ENCODE measurements at regions not wholly inside any gene's neighbourhood (a gene's known extent, or its start where the extent isn't known, plus 50 kb on each side); places are given as distances from the start of the nearest gene placed in this dataset.

GRCh38 chr3:159604151-159604581 is 384.5 kb upstream of the IL12A start:
- TF ChIP-seq CTCF (IDR thresholded peaks at IDR 0.05) = no peak
- TF ChIP-seq POLR2A (IDR thresholded peaks at IDR 0.05) = no peak
